ENCODE measurements at regions not wholly inside any gene's neighbourhood (a gene's known extent, or its start where the extent isn't known, plus 50 kb on each side); places are given as distances from the start of the nearest gene placed in this dataset.
"Not testable (repeated sequence)": the region's sequence is repeated elsewhere in the genome, so short reads cannot be mapped to it uniquely, and the experiment has no call there.

DNA sequence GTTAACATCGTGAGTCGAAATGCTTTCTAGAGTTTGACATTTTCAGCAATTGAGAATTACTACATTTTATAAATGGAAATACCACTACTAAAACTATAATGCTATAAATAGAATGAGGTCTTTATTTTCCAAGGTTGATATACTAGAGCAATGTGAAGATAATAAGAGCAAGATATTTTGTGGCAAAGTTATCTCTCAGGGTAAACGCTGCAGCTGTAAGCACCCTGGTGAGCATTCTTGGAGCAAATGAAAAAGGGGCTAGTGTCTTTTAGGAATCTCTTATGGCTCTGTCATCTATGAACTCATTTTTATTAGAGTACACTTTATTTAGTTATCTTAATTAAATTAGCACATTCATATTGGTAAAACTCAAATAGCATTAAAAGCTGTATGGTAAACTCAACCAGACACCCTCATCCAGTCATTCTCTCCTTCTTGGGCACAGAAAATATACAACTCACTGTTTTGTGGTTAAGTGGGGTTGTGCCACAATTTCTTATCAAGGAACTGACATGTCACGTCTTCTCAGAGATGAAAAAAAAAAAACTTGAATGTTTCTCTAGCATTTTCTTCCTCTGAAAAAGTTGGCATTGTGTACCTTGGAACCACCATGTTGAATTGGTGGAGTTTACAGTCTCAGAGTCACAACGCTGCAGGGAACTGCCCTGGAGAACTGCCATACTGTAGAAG, 289.5 kb upstream of the PFKP start:
- no peak for DNase-seq

GRCh38 chr10:2772816-2773631, 294.3 kb upstream of the PFKP start:
- no peak for DNase-seq

DNA sequence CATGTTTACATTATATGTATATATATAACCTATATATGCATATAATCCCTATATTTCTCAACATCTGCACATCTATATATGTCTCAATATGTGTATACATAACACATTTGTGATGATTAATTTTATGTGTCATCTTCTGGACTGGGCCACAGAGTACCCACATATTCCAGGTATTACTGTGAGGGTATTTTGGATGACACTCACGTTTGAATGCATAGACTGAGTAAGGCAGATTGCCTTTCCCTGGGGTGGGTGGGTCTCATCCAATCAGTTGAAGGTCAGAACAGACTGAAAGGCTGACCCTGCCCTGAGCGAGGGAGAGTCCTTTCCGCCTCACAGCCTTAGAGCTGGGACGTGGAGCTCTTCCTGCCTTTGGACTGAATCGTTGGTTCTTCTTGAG, 295.2 kb upstream of the PFKP start:
- DNase-seq, result no peak

DNA sequence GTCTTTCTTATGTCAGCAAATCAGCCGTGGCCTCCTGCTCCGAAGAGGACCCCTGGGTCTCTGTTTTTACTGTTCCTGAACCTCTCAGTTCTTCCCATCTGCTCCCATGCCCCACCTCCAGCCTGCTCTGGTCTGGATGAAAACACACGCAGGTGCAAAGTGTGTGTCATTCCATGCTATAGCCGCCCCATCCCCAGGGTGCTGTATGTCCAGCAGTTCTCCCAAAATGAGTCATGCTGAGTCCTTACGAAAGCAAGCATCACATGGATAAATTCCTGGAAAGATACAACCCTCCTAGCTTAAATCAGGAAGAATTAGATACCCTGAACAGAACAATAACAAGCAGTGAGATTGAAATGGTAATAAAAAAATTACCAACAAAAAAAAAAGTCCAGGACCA, 300.1 kb upstream of the PFKP start:
- DNase-seq, result not testable (repeated sequence)

GRCh38 chr10:2761971-2762370, 305.4 kb upstream of the PFKP start:
- no peak for DNase-seq

DNA sequence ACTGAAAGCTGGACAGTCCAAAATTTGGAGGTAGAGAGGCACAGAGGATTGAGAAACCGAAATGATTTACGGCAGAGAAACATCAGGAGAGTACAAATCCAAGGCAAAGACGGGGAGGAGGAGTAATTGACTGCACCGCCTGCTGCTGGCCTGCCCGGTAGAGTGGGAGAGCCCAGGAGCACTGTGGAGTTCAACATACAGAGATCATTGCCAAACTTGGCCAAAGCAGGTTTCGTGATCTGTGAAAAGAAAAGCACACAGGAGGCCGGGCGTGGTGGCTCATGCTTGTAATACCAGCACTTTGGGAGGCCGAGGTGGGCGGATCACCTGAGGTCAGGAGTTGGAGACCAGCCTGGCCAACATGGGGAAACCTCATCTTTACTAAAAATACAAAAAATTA, 306.0 kb upstream of the PFKP start:
- DNase-seq, result no peak

GRCh38 chr10:2760736-2761135, 306.6 kb upstream of the PFKP start:
- no peak for DNase-seq

DNA sequence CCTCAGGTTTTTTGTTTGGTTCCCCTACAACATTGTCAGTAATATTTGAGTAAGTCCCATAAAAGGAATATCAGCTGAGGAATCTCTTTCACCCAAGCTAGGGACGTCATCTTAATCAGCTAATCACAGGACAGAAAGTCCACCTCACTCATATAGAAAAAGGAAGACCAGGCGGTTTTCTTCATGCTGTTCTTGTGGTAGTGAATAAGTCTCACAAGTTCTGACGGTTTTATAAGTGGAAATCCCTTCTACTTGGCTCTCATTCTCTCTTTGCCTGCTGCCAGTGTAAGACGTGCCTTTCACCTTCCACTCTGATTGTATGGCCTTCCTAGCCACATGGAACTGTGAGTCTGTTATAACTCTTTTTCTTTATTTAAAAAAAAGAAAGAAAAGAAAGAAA, 308.1 kb upstream of the PFKP start:
- DNase-seq, result no peak

- no peak for DNase-seq
These were observed 312.4 kb upstream of the PFKP start for GRCh38 chr10:2754943-2755342.

DNA sequence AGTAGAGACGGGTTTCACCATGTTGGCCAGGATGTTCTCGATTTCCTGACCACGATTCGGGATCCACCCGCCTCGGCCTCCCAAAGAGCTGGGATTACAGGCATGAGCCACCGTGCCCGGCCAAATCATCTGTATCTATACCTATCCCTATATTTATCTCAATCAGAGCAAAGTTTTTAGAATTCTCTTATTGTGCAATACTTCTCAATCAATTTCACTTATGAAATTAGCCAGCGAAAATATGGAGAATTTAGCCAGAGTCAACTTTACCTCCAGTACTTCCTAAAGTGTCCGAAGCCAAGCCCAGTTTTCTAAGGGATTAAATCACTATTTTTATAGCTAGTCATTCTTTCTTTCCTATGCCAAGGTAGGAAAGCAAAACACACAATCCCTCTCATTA, 319.1 kb upstream of the PFKP start:
- no peak for DNase-seq

DNA sequence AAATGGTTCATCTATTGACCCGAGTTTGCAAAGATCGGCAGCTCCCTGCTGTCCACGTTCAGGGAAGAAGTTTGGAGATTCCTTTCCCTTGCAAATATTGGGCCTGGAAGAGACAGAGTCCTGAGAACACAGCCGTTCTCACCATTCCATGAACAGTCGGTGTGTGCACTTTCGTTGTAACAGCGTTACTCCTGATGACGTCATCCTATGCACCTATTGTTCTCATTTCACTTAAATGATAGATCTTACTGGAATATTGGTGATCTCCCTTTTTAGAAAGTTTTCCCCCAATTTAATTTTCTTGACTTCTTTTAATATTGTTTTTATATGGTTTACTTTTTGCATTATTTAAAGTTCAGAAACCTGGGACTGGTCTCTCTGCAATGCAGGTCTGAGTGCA, 320.7 kb upstream of the PFKP start:
- DNase-seq, result no peak

GRCh38 chr10:2745666-2746065, 321.7 kb upstream of the PFKP start:
- DNase-seq, result no peak

- no peak for DNase-seq
These were observed 322.7 kb upstream of the PFKP start for GRCh38 chr10:2744547-2745200.

GRCh38 chr10:2734603-2735002, 332.7 kb upstream of the PFKP start:
- DNase-seq, result no peak

- no peak for DNase-seq
These were observed 333.9 kb upstream of the PFKP start for GRCh38 chr10:2733278-2733963.

DNA sequence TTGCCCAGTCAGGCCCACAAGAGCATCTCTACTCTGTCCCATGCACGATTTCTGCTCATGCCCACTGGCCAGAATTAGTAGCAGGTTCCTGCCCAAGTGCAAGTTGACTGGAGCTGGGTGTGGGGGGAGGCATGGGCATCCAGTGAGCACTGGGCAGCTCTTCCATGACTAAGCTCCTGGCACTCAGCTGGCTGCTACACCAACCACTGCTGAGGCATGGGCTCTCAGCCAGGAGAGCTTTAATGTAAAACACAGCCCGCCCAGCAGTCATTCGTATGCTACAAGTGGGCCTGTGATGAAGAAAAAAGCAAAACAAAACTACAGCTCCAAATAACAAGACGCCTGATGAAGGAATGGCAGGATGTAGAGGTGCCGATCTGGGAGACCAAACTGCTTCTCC, 335.4 kb upstream of the PFKP start:
- DNase-seq, result no peak

DNA sequence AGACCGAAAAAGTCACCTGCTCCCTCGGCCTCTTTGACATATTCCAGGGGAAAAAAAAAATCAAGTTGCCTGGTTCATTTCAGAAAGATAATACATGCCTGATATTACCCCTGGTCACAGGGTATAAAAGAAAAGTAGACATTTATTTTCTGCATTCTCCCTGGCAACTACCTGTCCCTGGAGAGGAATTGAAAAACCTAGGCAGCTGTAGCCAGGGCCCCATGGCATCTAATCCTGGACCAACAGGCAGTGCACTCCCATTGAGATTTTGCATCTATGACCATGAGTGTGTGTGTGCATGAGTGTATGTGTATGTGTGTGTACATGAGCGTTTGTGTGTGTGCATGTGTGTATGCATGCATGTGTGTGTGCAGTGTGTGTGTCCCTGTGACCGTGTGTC, 338.2 kb upstream of the PFKP start:
- no peak for DNase-seq

DNA sequence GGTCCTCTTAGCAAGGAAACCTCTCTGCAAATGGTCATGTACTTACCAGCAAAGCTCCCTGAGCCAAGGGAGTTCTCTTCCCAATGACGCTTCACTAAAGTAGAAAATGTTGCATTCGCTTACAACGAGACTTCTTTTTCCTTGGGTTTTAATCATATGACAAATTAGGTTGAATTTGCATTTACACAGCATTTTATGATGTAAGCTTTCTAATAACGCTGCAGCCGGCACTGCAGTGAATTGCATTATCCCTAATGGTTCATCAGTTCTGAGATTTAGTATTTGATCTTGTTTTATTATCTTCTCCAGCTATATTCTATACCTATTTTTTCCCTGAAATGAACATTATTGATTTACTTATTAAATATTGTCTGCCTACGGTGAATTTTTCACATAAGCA, 339.3 kb upstream of the PFKP start:
- DNase-seq, result no peak

GRCh38 chr10:2716596-2716995, 350.8 kb upstream of the PFKP start:
- DNase-seq, result no peak

GRCh38 chr10:2714597-2714996, 352.8 kb upstream of the PFKP start:
- DNase-seq, result no peak

DNA sequence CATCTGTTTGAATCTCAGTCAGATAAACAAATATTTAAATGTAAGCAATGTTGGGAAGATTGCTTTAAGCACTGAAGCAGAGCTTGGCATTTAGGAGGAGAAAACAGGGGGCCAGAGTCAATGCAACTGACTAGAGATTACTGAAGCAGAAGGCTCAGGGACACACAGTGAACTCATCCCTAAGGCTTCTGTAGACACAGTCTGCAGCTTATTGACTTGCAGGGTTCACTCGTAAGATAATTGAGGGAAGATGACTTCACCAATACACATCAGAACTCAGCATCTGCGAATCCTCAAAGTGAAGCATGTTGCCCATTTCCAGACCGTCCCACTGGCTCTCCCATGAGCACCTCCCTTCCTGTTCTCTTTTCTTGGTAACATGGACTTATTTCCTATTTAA, 363.4 kb upstream of the PFKP start:
- no peak for DNase-seq

GRCh38 chr10:2701802-2702201, 365.5 kb upstream of the PFKP start:
- no peak for DNase-seq

DNA sequence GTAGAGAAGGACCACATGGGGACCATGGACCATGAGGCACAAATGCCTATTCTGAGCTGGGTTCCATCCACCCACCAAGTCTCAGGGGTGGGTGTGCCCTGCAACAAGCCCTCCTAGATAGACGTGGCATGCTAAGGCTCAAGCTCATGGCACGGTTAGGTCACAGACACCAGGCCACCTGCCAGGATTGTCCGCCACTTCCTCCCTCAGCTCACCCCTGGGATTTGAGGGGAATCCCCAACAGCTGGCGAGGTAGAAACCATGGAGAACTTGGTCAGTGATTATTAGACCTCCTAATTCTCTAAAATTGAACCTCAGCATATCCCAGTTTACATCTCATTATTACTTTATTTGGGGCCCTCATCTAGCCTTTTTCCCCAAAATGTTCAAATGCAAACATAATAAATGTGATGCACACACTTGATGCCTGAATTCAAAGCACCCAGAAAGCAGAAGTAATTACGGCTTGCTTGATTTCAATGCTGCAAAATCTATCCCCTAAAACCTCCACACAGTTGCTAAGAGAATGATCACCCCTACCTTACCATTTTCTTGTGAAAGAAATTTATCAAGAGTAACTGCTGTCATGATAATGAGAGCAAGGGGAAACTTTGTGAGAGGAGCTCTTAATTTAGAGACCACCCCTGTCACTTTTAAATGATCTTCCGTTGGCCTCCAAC, 366.6 kb upstream of the PFKP start:
- no peak for DNase-seq
